ENCODE measurements at regions not wholly inside any gene's neighbourhood (a gene's known extent, or its start where the extent isn't known, plus 50 kb on each side); places are given as distances from the start of the nearest gene placed in this dataset.

DNA sequence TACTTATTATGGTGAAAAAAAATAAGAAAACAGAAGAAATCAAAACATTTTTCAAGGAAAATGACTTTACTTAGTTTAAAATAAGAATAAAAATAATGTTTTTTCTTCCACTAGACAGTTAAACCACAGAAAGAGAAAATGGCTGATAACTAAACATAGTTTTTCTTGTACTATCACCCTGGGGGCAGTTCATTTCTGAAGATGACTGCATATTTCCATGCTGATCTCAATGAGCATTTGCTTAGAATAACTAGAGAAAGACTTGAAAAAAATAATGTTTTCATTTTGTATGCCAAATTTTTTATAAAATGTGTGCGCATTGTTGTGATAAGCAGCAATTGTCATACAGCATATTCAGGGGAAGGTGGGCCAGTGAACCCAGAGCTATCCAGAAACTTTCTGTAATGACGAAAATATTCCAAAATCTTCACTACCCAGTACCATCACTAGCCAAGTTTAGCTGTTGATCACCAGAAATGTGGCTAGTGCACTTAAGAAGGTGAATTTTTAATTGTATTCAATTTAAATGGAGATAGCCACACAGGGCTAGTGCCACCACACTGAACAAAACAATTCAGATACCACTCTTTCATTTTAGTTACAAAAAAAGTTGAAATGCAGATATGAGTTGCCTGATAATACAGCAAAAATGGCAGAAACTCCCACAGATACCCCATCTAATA, 513.4 kb upstream of the NETO1 start:
- Mint-ChIP-seq H3K27ac (no peak overlapping the region), H3K36me3 (ENCODE audit: insufficient read depth in 1 of 3, low read depth in 3 of 3) (no peaks in the 10 kb centered on the region), H3K27me3 (ENCODE audit: low read depth) (no peaks in the 10 kb centered on the region), H3K9me3 (peaks cover 0 to 2% of the 10 kb centered on the region in 2 experiments; a peak in 2 of 5 replicates), H3K4me1 (no peaks in the 10 kb centered on the region), H3K4me3 (no peak overlapping the region)
- Histone ChIP-seq H2BK20ac (ENCODE audit: low read depth, low read length, poor library complexity, severe bottlenecking) (no peak overlapping the region), H3K23ac (ENCODE audit: insufficient read length, low read depth, low read length) (no peak overlapping the region), H2BK5ac (ENCODE audit: insufficient read length, low read length) (no peak overlapping the region), H3K79me1 (ENCODE audit: insufficient read depth, low read depth, low read length, poor library complexity, severe bottlenecking) (no peaks in the 10 kb centered on the region), H3K79me2 (ENCODE audit: insufficient read depth, low read length) (no peaks in the 10 kb centered on the region), H2BK120ac (ENCODE audit: low read depth, low read length, poor library complexity, severe bottlenecking) (no peak overlapping the region), H4K8ac (replicated peaks; ENCODE audit: insufficient read length, low read depth, low read length) (no peak overlapping the region), H3K56ac (ENCODE audit: insufficient read length, low read depth, low read length) (no peak overlapping the region), H3K18ac (ENCODE audit: insufficient read length, low read depth, low read length) (no peak overlapping the region), H3T11ph (ENCODE audit: low read length) (no peak overlapping the region), H2AFZ (ENCODE audit: low read length) (no peak overlapping the region), H3K9me3 (ENCODE audit: control insufficient read depth, low read depth, low read length) (no peaks in the 10 kb centered on the region), H3K4me2 (ENCODE audit: insufficient read depth, insufficient read length, low read length) (no peak overlapping the region), H3K4me1 (ENCODE audit: insufficient read depth, low read length) (no peaks in the 10 kb centered on the region), H3K23me2 (ENCODE audit: insufficient read length, low read depth, low read length, poor library complexity, severe bottlenecking) (no peaks in the 10 kb centered on the region), H3K27me3 (ENCODE audit: insufficient read depth, low read length) (no peaks in the 10 kb centered on the region), H3K4ac (ENCODE audit: low read depth, low read length) (no peak overlapping the region), H2BK12ac (ENCODE audit: insufficient read length, low read depth, low read length) (no peak overlapping the region), H3K9ac (ENCODE audit: extremely low read depth, insufficient read length, low read length) (no peak overlapping the region), H2AK5ac (ENCODE audit: insufficient read length, low read length) (no peak overlapping the region), H4K20me1 (ENCODE audit: control insufficient read depth, insufficient read depth, insufficient read length) (no peaks in the 10 kb centered on the region), H3K14ac (ENCODE audit: insufficient read depth, low read length) (no peak overlapping the region), H3K27ac (ENCODE audit: insufficient read length, low read depth, low read length) (no peak overlapping the region), H2BK15ac (ENCODE audit: low read depth, low read length) (no peak overlapping the region), H4K5ac (ENCODE audit: insufficient read length, low read depth, low read length) (no peak overlapping the region), H4K91ac (ENCODE audit: insufficient read length, low read depth, low read length) (no peak overlapping the region)
- WGBS (ENCODE audit: extremely low coverage, insufficient read length, low lambda C conversion rate): no CpG with 5 or more reads among the region's 2 CpGs
- TF ChIP-seq, protein P1, sequence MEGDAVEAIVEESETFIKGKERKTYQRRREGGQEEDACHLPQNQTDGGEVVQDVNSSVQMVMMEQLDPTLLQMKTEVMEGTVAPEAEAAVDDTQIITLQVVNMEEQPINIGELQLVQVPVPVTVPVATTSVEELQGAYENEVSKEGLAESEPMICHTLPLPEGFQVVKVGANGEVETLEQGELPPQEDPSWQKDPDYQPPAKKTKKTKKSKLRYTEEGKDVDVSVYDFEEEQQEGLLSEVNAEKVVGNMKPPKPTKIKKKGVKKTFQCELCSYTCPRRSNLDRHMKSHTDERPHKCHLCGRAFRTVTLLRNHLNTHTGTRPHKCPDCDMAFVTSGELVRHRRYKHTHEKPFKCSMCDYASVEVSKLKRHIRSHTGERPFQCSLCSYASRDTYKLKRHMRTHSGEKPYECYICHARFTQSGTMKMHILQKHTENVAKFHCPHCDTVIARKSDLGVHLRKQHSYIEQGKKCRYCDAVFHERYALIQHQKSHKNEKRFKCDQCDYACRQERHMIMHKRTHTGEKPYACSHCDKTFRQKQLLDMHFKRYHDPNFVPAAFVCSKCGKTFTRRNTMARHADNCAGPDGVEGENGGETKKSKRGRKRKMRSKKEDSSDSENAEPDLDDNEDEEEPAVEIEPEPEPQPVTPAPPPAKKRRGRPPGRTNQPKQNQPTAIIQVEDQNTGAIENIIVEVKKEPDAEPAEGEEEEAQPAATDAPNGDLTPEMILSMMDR (conservative IDR thresholded peaks at IDR 0.05): no peak
- DNase-seq: no peak

Data from H9 (cell line).